GM21390 (cell line): ENCODE measurements at regions not wholly inside any gene's neighbourhood (a gene's known extent, or its start where the extent isn't known, plus 50 kb on each side); places are given as distances from the start of the nearest gene placed in this dataset.
A peak's percentile ranks its signal among the peaks of the same experiment; 100 is the strongest.

ENCODE experiments used
- ATAC-seq: cut with Tn5 transposase; IDR thresholded peaks from one replicate; pipeline ENCODE4 v1.9.1; 2021; ENCODE audit not compliant: unreplicated experiment

DNA sequence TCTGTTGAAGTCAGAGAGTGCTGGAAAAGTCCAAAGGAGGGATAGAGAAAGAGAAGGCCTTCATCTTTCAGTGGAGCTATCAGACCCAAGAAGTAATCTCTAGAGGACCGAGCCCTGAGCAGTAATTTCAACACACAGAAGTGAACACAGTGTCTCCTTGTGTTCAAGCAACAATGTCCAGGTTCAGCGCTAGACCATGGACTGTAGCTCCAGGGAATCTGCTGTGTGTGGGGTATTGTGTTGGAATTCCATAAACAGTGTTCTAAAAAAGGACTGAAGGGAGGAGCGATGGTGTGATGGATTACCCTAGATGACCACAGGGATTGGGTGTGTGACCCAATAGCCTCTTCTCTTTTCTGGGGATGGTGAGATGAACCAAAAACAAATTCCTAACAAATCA is 165.9 kb downstream of the BLID start:
- ATAC-seq, result no peak

DNA sequence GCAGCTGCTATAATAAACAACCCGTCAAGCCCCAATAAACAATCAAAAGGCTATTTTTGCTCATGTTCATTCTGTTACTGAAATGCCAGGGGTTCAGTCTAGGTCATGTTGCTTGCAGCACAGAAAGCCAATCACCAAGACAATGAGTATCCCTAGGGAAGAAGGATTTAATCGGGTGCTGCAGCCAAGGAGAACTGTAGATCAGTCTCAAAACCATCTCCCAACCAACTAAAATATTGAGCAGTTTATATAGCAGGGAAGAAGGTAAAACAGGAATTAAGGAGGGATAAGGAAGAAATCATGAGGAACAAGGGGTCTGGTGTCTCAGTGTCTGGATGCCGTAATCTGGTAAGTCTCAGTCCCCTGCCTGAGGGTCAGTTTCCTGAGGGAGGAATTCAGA is 169.5 kb downstream of the BLID start:
- no peak for ATAC-seq

- no peak for ATAC-seq
These were observed 171.3 kb downstream of the BLID start for GRCh38 chr11:121944556-121945230.

DNA sequence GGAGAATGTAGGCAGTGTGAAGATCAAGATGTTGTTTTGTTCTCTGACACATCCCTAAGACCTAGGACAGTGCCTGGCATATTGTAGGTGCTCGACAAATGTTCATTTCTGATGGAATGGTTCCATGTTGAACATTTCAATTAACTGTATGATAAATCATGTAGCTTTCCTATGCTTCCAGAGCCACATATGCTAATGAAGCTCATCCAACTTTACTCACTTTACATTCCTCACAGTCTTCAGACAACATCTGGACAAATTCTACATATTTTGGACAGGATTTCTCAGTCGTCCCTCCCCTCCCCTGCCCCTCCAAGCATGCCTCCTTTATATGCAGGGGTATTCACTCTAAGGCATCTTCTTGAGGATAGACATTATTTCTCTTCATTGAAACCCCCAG is 177.9 kb downstream of the BLID start:
- no peak for ATAC-seq

DNA sequence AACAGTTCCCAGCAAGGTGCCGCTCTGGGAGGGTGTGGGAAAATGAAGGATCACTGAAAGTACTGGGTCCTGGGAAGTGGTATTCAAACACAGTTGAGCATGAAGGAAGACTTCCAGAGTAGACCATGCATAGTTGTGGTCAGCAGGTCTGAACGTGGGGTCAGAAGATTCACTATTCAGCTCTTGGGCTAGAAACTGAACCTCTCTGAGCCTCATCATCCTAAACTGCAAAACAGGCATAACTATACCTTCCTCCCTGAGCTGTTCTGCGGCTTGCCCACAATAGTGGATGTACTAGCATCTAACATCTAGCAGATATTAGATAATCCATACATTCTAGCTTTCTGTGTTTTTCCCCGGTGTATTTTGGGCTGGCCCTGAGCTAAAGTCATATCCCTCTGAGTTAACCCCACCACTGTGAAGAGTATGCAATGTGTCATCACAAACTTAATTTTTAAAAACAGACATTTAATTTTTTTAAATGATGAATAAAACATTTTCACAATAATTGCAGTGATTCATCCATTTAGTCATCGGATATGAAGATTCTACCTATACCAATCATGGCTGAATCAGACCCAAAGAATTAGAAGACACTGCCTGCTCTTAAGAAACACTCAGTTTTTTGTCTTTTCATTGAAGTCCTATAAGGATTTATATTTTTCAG is 179.1 kb downstream of the BLID start:
- no peak for ATAC-seq

- ATAC-seq, result no peak
These were observed 179.6 kb downstream of the BLID start for GRCh38 chr11:121936370-121936769.

GRCh38 chr11:121933694-121934093 is 182.3 kb downstream of the BLID start:
- no peak for ATAC-seq

GRCh38 chr11:121933294-121933693 is 182.7 kb downstream of the BLID start:
- no peak for ATAC-seq

- no peak for ATAC-seq
These were observed 183.3 kb downstream of the BLID start for GRCh38 chr11:121932646-121933185.

DNA sequence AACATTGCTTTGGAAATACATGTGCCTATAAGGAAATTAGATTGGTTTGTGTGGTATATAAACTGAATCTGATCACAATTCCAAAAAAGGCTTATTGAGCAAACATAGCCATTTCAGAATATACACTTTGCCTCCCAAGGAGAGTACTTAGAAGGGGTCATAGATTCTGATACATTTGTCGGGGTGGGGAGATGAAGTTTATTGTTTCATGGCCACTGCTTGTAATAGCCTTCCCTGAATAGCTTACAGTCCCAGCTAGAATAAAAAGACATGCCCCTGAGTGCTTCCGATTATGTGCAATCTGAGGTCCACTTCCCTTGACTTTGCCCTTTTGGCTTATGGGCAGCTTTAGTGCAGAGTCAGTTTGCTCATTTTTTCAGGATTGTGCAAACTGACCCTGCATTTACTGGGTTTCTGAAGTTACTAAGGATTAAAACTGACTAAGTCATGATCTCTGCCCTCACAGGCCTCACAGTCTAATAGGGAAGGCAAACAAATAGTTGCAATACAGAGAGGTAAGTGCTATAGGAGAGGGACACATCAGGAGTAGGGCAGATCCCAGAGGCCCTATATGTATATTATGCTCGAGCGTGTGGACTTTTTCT is 184.2 kb downstream of the BLID start:
- ATAC-seq, result no peak

DNA sequence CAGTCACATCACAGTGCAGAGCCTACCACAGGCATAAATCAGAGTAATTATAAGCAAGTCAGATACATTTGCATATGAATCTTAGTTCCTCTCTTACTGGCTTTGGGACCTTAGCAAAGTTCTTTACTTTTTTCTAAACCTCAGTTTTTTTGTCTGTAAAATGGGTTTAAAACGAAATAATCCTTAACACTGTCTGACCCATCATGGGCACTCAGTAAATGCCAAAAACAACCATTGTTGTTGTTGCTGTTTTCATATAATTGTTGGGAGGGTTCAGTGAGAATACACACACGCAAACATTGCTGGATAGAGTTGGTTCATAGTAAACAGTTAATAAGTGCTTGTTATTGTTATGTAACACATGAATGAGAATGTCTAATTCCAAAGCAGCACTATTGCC is 184.9 kb downstream of the BLID start:
- no peak for ATAC-seq

DNA sequence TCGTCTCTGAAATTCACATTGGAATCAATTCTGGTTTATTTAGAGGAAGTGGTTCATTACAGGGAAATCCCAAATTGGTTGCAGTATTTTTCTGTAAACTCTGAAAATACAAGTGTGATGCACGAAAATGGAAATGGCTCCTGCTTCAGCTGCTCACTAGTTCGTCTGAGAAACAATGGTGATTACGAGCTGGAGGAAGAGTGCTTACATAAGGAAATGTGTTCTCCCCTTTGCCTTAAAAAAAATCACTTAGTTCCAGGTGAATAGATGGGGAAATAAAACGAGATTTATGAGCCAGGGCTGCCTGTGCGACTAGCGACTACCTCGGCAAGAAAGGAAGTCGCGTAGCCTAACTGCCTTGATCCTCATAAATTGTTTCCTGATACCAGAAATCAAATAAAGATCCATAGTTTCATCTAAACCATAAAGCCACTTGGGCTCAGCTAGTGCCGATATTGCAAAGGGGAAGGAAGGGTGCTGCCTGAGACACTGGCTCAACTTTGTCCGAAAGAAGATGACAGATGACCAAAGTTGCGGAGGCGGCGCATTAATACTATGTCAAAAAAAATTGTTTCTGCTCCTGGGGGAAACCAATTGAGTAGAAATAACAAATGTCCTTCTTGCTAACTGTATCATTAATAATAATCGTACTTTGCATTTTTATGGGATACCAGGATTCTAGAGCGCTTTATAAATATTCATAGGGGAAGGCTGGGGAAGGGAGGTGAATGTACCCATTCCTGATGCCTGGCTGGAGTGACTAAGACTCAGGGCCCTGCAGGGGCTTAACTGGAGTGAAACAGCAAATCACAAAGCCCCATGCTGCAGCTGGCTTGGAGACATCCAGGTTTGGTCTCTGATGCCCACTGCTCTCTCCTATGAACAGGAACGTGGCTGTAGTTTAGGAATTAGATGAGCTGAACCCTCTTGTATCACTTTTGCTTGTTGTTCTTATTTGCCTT is 185.7 kb downstream of the BLID start:
- peak; percentile 64 for ATAC-seq

DNA sequence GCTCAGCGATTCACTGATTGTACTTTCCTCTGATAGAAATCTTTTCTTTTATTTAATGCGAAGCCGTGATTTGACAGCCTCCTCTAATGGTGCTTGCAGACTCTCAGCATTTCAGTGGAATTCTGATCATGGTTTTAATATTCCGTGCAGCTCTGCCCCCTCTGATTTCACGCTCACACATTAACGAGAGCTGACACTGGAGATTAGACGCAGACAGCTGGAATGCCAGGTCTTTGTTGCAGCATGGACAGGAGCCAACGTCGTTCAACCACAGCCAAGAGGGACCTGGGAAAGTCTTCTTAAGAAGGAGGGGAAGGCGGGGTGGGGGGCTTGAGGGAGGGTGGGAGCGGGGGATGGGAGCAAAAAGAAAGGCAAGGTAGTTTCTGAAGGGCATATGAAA is 186.4 kb downstream of the BLID start:
- ATAC-seq, result peak; percentile 24

- no peak for ATAC-seq
These were observed 187.1 kb downstream of the BLID start for GRCh38 chr11:121928597-121929580.

GRCh38 chr11:121927789-121928188 is 188.2 kb downstream of the BLID start:
- ATAC-seq, result no peak

DNA sequence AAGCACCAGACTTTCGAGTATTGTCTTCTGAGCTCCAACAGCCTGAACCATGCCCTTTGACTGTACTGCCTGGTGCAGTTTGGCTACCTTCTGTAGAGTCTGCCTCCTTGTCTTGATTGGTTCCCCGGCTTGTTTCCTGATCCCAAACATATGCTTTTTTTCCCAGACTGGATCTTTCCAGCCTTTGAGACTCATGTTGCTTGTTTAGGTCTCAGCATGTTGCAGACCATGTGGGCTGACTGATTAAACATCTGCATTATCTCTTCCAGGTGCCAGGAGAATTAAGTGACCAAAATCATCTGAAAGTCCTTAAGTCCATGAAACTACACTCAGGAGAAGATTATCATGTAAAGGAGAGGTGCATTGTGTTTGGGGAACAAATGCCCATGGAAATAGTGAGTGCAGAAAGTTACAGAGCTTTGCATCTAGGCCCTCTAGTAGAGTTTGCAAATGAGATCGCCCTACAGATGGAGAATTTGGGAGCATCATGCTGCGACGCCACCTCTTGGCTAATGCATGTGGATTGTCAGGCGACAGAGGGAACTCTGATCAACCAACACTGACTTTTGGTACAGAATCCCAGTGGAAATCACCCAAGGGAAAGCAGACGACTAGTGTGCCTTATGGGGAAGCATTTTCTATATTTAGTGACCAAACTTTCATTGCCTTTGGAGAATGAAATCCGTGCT is 188.8 kb downstream of the BLID start:
- no peak for ATAC-seq

DNA sequence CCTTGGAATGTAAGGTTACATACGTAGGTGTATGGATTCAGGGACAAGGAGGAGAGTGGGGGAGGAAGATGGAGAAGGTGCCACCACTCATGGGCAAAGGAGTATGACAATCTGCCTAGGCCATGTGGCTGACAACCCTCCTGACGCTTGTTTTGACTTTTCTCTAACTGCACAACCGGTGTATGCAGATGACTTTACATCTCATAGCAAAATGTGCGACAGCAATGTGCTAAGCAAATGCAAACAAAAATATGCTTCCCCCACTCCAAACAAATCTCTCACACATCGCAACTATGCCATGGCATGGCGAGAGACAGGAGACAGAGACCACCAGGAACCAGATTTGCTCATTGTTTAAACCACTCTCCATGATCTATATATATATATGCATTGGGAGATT is 191.8 kb downstream of the BLID start:
- ATAC-seq, result no peak

- no peak for ATAC-seq
These were observed 198.5 kb downstream of the BLID start for GRCh38 chr11:121917482-121917881.

GRCh38 chr11:121914508-121915059 is 201.4 kb downstream of the BLID start:
- no peak for ATAC-seq
